ENCODE measurements at regions not wholly inside any gene's neighbourhood (a gene's known extent, or its start where the extent isn't known, plus 50 kb on each side); places are given as distances from the start of the nearest gene placed in this dataset.

DNA sequence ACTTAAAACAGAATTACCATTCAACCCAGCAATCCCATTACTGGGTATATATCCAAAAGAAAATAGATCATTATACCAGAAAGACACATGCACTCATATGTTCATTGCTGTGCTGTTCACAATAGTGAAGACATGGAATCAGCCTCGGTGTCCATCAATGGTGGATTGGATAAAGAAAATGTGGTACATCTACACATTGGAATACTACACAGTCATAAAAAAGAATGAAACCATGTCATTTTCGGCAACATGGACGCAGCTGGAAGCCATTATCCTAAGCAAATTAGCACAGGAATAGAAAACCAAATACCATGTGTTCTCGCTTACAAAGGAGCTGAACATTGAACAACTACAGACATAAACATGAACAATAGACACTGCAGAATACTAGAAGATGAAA lies 244.8 kb upstream of the PROX1 start:
- H3K4me1 ChIP-seq = no peaks in the 10 kb centered on the region
- peaks cover 0 to 14% (median 0%) of the 10 kb centered on the region in 8 donors for H3K9me3 ChIP-seq
- intact Hi-C loops (cut with DNase I; ENCODE audit: low total_unique reads) = no loop called here
- DNase-seq = no peak
- no peak overlapping the region for H3K4me3 ChIP-seq
- 70 to 85% (median 72%) methylated on average over 4 of the region's 4 CpGs for WGBS, 5 donors
- H3K27ac ChIP-seq = no peak overlapping the region
- H3K36me3 ChIP-seq = no peaks in the 10 kb centered on the region
- no peaks in the 10 kb centered on the region for H3K27me3 ChIP-seq (replicated peaks in 1 of 7)
- TF ChIP-seq, protein P1, sequence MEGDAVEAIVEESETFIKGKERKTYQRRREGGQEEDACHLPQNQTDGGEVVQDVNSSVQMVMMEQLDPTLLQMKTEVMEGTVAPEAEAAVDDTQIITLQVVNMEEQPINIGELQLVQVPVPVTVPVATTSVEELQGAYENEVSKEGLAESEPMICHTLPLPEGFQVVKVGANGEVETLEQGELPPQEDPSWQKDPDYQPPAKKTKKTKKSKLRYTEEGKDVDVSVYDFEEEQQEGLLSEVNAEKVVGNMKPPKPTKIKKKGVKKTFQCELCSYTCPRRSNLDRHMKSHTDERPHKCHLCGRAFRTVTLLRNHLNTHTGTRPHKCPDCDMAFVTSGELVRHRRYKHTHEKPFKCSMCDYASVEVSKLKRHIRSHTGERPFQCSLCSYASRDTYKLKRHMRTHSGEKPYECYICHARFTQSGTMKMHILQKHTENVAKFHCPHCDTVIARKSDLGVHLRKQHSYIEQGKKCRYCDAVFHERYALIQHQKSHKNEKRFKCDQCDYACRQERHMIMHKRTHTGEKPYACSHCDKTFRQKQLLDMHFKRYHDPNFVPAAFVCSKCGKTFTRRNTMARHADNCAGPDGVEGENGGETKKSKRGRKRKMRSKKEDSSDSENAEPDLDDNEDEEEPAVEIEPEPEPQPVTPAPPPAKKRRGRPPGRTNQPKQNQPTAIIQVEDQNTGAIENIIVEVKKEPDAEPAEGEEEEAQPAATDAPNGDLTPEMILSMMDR (IDR thresholded peaks at IDR 0.05 in 8 of 11, conservative IDR thresholded peaks at IDR 0.05 in 3 of 11) = no peak
- TF ChIP-seq POLR2AphosphoS5 (IDR thresholded peaks at IDR 0.05) = no peak
- TF ChIP-seq POLR2A (IDR thresholded peaks at IDR 0.05) = no peak

- TF ChIP-seq POLR2A (IDR thresholded peaks at IDR 0.05) (no peak), POLR2AphosphoS5 (IDR thresholded peaks at IDR 0.05) (no peak)
- TF ChIP-seq, protein P1 (IDR thresholded peaks at IDR 0.05 in 8 of 11, conservative IDR thresholded peaks at IDR 0.05 in 3 of 11) = no peak
- Histone ChIP-seq H3K36me3 (no peaks in the 10 kb centered on the region), H3K4me1 (no peaks in the 10 kb centered on the region), H3K4me3 (no peak overlapping the region), H3K27ac (no peak overlapping the region), H3K9me3 (peaks cover 0 to 14% (median 0%) of the 10 kb centered on the region in 8 donors), H3K27me3 (replicated peaks in 1 of 7) (no peaks in the 10 kb centered on the region)
- intact Hi-C loops (cut with DNase I; ENCODE audit: low total_unique reads) = no loop called here
- DNase-seq = no peak
- WGBS, 5 donors = 47 to 65% (median 55%) methylated on average over 3 of the region's 3 CpGs
These were observed 243.0 kb upstream of the PROX1 start for GRCh38 chr1:213744780-213745179.

DNA sequence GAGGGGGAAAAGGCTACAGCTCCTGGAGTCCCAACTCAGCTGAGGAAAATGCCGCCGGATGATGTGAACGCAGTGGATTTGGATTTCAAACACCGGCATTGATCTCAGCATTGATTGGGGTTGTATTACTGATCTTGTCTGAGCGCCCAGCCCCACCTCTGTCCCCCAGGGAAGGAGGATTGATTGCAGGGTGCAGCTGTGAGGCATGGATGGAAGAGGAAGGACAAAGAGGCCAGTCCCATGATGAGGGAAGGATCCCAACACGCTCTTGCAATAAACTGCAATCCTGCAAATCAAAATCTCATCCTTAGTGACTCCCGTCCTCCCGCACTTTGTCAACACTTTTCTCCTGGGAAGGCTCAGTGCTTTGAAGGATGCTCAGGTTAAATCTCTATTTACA lies 242.3 kb upstream of the PROX1 start:
- intact Hi-C loops (cut with DNase I; ENCODE audit: low total_unique reads) = no loop called here
- Histone ChIP-seq H3K9me3 (peaks cover 0 to 14% (median 0%) of the 10 kb centered on the region in 8 donors), H3K4me3 (no peak overlapping the region), H3K4me1 (no peaks in the 10 kb centered on the region), H3K36me3 (no peaks in the 10 kb centered on the region), H3K27ac (no peak overlapping the region), H3K27me3 (replicated peaks in 1 of 7) (no peaks in the 10 kb centered on the region)
- DNase-seq = no peak
- TF ChIP-seq, protein P1 (IDR thresholded peaks at IDR 0.05 in 8 of 11, conservative IDR thresholded peaks at IDR 0.05 in 3 of 11) = no peak
- TF ChIP-seq POLR2AphosphoS5 (IDR thresholded peaks at IDR 0.05) = no peak
- no peak for TF ChIP-seq POLR2A (IDR thresholded peaks at IDR 0.05)
- WGBS, 5 donors = 87 to 96% (median 94%) methylated on average over 8 of the region's 8 CpGs

GRCh38 chr1:213749558-213749957 lies 238.2 kb upstream of the PROX1 start:
- Histone ChIP-seq H3K36me3 (no peaks in the 10 kb centered on the region), H3K27me3 (replicated peaks in 1 of 7) (no peaks in the 10 kb centered on the region), H3K4me3 (no peak overlapping the region), H3K4me1 (no peaks in the 10 kb centered on the region), H3K9me3 (peaks cover 0 to 10% (median 0%) of the 10 kb centered on the region in 8 donors), H3K27ac (no peak overlapping the region)
- TF ChIP-seq, protein P1 (IDR thresholded peaks at IDR 0.05 in 8 of 11, conservative IDR thresholded peaks at IDR 0.05 in 3 of 11) = no peak
- TF ChIP-seq POLR2AphosphoS5 (IDR thresholded peaks at IDR 0.05) (no peak), POLR2A (IDR thresholded peaks at IDR 0.05) (no peak)
- WGBS, 5 donors = 74 to 83% (median 81%) methylated on average over 8 of the region's 8 CpGs
- intact Hi-C loops (cut with DNase I; ENCODE audit: low total_unique reads) = no loop called here
- DNase-seq = no peak
